ENCODE measurements at regions not wholly inside any gene's neighbourhood (a gene's known extent, or its start where the extent isn't known, plus 50 kb on each side); places are given as distances from the start of the nearest gene placed in this dataset.

DNA sequence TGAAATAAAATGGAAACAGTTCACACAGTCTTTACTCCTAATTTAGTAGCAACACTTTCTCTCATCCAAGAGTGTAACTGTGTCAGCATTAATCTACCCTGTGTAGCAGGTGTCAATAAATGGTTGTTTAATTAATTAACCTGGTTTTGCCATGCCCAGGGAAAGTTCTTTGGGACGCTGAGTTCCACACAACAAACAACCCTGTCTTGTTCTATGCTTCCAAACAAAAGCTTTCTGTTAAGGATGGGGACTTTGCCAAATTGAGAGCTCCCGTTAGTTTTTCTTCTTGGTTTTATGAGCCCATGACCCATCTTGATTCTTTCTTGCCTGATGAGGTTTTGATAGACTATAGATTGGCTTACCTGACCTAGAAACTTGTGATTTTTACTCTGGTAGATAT lies 530.1 kb downstream of the KCNJ2 start:
- no peak for TF ChIP-seq POLR2A (IDR thresholded peaks at IDR 0.05; ENCODE audit: low read depth, low read length)
- TF ChIP-seq POLR2AphosphoS5 (IDR thresholded peaks at IDR 0.05; ENCODE audit: low read depth, low read length), result no peak
- no peak for TF ChIP-seq TAF1 (IDR thresholded peaks at IDR 0.05; ENCODE audit: borderline replicate concordance, low read depth, low read length)
